22Rv1 (cell line): ENCODE measurements at regions not wholly inside any gene's neighbourhood (a gene's known extent, or its start where the extent isn't known, plus 50 kb on each side); places are given as distances from the start of the nearest gene placed in this dataset.
"Not testable (repeated sequence)": the region's sequence is repeated elsewhere in the genome, so short reads cannot be mapped to it uniquely, and the experiment has no call there.

ENCODE experiments used
- H3K27ac ChIP-seq: fragments of 450-650 bp; 2 replicates; pipeline ENCODE4 v1.5.1; 2017
- ZFX ChIP-seq: fragments of 450-650 bp; IDR thresholded peaks from 2 replicates; pipeline ENCODE4 v1.6.1; 2017; ENCODE audit warnings: antibody characterized with exemption, borderline replicate concordance
- TF ChIP-seq, protein P1 (sequence below): fragments of 450-650 bp; IDR thresholded peaks from 2 replicates; pipeline ENCODE4 v1.5.1; 2017; ENCODE audit warnings: mild to moderate bottlenecking

- TF ChIP-seq, protein P1, sequence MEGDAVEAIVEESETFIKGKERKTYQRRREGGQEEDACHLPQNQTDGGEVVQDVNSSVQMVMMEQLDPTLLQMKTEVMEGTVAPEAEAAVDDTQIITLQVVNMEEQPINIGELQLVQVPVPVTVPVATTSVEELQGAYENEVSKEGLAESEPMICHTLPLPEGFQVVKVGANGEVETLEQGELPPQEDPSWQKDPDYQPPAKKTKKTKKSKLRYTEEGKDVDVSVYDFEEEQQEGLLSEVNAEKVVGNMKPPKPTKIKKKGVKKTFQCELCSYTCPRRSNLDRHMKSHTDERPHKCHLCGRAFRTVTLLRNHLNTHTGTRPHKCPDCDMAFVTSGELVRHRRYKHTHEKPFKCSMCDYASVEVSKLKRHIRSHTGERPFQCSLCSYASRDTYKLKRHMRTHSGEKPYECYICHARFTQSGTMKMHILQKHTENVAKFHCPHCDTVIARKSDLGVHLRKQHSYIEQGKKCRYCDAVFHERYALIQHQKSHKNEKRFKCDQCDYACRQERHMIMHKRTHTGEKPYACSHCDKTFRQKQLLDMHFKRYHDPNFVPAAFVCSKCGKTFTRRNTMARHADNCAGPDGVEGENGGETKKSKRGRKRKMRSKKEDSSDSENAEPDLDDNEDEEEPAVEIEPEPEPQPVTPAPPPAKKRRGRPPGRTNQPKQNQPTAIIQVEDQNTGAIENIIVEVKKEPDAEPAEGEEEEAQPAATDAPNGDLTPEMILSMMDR = no peak
- no peak for TF ChIP-seq ZFX
- no peak overlapping the region for H3K27ac ChIP-seq
These were observed 211.3 kb downstream of the RERGL start for GRCh38 chr12:17878714-17879113.

DNA sequence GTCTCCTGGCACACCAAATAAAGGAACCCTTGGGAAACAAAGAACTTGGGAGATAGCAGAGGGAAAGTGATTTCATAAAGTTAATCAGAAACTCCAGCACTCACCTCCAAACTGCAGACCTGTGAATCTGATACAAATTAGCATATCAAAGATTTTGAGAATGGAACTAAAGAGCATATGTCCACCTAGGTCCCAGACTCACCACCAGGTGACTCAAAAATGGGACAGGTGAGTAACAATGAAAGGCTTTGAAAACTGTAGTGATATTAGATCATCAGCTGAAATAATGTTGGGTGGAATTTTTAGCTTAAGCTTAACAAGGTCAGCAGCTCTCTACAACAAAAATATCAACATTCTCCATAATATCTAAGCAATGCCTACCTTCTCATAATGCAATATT, 214.8 kb downstream of the RERGL start:
- H3K27ac ChIP-seq = no peak overlapping the region
- TF ChIP-seq, protein P1 = no peak
- TF ChIP-seq ZFX = no peak

GRCh38 chr12:17866802-17867201, 223.2 kb downstream of the RERGL start:
- TF ChIP-seq, protein P1 = no peak
- TF ChIP-seq ZFX = no peak
- H3K27ac ChIP-seq = no peak overlapping the region

GRCh38 chr12:17855548-17855947, 234.4 kb downstream of the RERGL start:
- H3K27ac ChIP-seq = not testable (repeated sequence)

DNA sequence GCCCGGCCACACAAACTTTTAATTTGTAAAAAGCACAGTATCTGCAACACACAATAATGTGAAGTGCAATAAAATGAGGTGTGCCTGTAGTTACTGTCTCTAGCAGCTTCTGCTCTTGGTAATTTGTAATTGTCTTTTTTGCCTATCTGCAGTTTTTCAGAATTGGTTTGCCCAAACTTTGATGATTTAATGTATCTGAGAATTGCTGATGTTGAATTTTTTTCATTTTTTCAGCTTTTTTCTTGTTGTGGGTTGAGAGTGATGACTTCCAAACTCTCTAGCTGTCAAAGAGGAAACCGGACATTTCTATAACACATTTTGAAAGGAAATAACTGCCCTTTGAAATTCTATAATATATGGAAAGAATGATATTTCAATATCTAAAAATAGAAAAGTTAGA, 236.9 kb downstream of the RERGL start:
- TF ChIP-seq, protein P1 = no peak
- TF ChIP-seq ZFX = no peak
- H3K27ac ChIP-seq = no peak overlapping the region

DNA sequence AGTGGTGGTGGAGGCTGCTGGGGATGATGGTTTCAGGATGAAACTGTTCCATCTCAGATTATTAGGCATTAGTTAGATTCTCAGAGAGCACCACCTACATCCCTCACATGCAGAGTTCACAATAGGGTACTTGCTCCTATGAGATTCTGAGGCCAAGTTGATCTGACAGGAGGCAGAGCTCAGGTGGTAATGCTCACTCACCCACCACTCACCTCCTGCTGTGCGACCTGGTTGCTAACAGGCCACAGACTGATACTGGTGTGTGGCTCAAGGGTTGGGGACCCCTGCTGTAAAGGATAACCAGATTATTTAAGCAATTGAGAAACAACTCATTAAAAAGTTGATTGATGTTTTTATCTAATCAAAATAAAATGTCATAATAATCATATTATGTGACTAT, 248.5 kb downstream of the RERGL start:
- no peak overlapping the region for H3K27ac ChIP-seq
- TF ChIP-seq ZFX = no peak
- TF ChIP-seq, protein P1 = no peak

GRCh38 chr12:17829813-17830212, 260.2 kb downstream of the RERGL start:
- no peak overlapping the region for H3K27ac ChIP-seq
- TF ChIP-seq, protein P1 = no peak
- TF ChIP-seq ZFX = no peak

- H3K27ac ChIP-seq = no peak overlapping the region
- TF ChIP-seq ZFX = no peak
- TF ChIP-seq, protein P1 = no peak
These were observed 271.1 kb downstream of the RERGL start for GRCh38 chr12:17818931-17819330.
